H1 (cell line): ENCODE measurements at regions not wholly inside any gene's neighbourhood (a gene's known extent, or its start where the extent isn't known, plus 50 kb on each side); places are given as distances from the start of the nearest gene placed in this dataset.
A peak's percentile ranks its signal among the peaks of the same experiment; 100 is the strongest.

Experiments
- CTCF ChIA-PET: fragments of 300-600 bp; sonication (Branson Sonifier 250); formaldehyde crosslinking; loops from one replicate; lab custom pipeline; 2021; ENCODE audit not compliant: partially characterized antibody; lab: Charles Lee
- POLR2A ChIA-PET: fragments of 300-600 bp; sonication (Branson Sonifier 250); formaldehyde crosslinking; loops from one replicate; lab custom pipeline; 2021; ENCODE audit warnings: inconsistent platforms; ENCODE audit not compliant: partially characterized antibody; lab: Charles Lee
- DNase-seq, 2 experiments: peaks; one replicate each; pipeline versions ENCODE4 v3.0.0 to v3.0.0-alpha.2; 2010 to 2022; ENCODE audit warnings: low spot score in 2 of 2, low read depth in 1 of 2, mixed read lengths in 1 of 2
- FAIRE-seq: peaks from 2 replicates; lab custom pipeline; 2011; peaks lifted over from hg19 to GRCh38; lab: Jason Lieb, UNC
- H2AFZ ChIP-seq: 2 replicates; pipeline ENCODE4 v1.8.1; 2012; ENCODE audit warnings: low read length, inconsistent platforms
- H2AK5ac ChIP-seq: 2 replicates; pipeline ENCODE4 v1.6.1; 2013; ENCODE audit warnings: low read depth, low read length
- H2BK120ac ChIP-seq: replicated peaks from 2 replicates; pipeline ENCODE3; 2013; ENCODE audit warnings: low read depth, low read length, inconsistent platforms
- H2BK12ac ChIP-seq: 2 replicates; pipeline ENCODE4 v1.6.1; 2013; ENCODE audit warnings: low read depth, low read length
- H2BK15ac ChIP-seq: 2 replicates; pipeline ENCODE4 v1.6.1; 2013; ENCODE audit warnings: low read length
- H2BK20ac ChIP-seq: 2 replicates; pipeline ENCODE4 v1.6.1; 2013; ENCODE audit warnings: low read length
- H2BK5ac ChIP-seq: 2 replicates; pipeline ENCODE4 v1.6.1; 2013; ENCODE audit warnings: low read depth, low read length
- H3K14ac ChIP-seq: 2 replicates; pipeline ENCODE4 v1.6.1; 2013; ENCODE audit warnings: inconsistent platforms; ENCODE audit not compliant: insufficient read length
- H3K18ac ChIP-seq: 2 replicates; pipeline ENCODE4 v1.6.1; 2013; ENCODE audit warnings: low read length; ENCODE audit errors: extremely low read depth
- H3K23ac ChIP-seq: 2 replicates; pipeline ENCODE4 v1.6.1; 2013; ENCODE audit warnings: inconsistent platforms; ENCODE audit not compliant: insufficient read length
- H3K23me2 ChIP-seq: 2 replicates; pipeline ENCODE4 v1.6.1; 2013; ENCODE audit warnings: low read depth, low read length
- H3K27ac ChIP-seq: 2 replicates; pipeline ENCODE4 v1.6.1; 2011; ENCODE audit warnings: low read depth, low read length, inconsistent platforms
- H3K27me3 ChIP-seq, 4 experiments: replicated peaks in 1 of 4; 1 replicate in 1 of 4; 2 replicates in 3 of 4; pipeline versions ENCODE4 v1.6.1 to v1.8.1; 2011 to 2013; ENCODE audit warnings: low read length in 3 of 4, mild to moderate bottlenecking in 3 of 4, inconsistent platforms in 2 of 4, mixed read lengths in 2 of 4, moderate library complexity in 1 of 4; ENCODE audit not compliant: control insufficient read depth in 3 of 4, insufficient read depth in 3 of 4; ENCODE audit errors: extremely low read depth in 1 of 4
- H3K36me3 ChIP-seq, 4 experiments: 2 replicates each; pipeline versions ENCODE4 v1.6.1 to v1.8.1; 2011 to 2013; ENCODE audit warnings: mild to moderate bottlenecking in 4 of 4, low read length in 3 of 4, moderate library complexity in 2 of 4, control low read depth in 1 of 4, inconsistent platforms in 1 of 4; ENCODE audit not compliant: insufficient read depth in 4 of 4, control insufficient read depth in 2 of 4
- H3K4ac ChIP-seq: replicated peaks from 2 replicates; pipeline ENCODE3; 2013; ENCODE audit warnings: low read length, low read depth, mixed read lengths, inconsistent platforms; ENCODE audit not compliant: insufficient read length
- H3K4me1 ChIP-seq, 4 experiments: replicated peaks in 1 of 4; 1 replicate in 1 of 4; 2 replicates in 3 of 4; pipeline versions ENCODE4 v1.6.1 to v1.8.1; 2011 to 2013; ENCODE audit warnings: low read length in 3 of 4, inconsistent platforms in 2 of 4, mixed read lengths in 1 of 4; ENCODE audit not compliant: insufficient read depth in 4 of 4, control insufficient read depth in 3 of 4
- H3K4me2 ChIP-seq, 2 experiments: 2 replicates each; pipeline versions ENCODE4 v1.6.1 to v1.8.1; 2011 to 2013; ENCODE audit warnings: low read depth in 2 of 2, low read length in 2 of 2, control low read depth in 1 of 2, inconsistent platforms in 1 of 2, mild to moderate bottlenecking in 1 of 2; ENCODE audit not compliant: insufficient read depth in 1 of 2
- H3K4me3 ChIP-seq, 4 experiments: fragments of 200-600, 300-600 bp in 1 of 4; sonication (generic), shearing (Covaris generic), sonication (Bioruptor Twin) in 1 of 4; 2 replicates each; pipeline versions ENCODE4 v1.5.1 to v1.8.1; 2011 to 2016; ENCODE audit warnings: low read length in 4 of 4, low read depth in 3 of 4, control low read depth in 2 of 4, inconsistent platforms in 2 of 4, mild to moderate bottlenecking in 2 of 4, mixed read lengths in 1 of 4, moderate library complexity in 1 of 4; ENCODE audit not compliant: insufficient read depth in 2 of 4; ENCODE audit errors: extremely low read depth in 1 of 4
- H3K56ac ChIP-seq: replicated peaks from 2 replicates; pipeline ENCODE3; 2013; ENCODE audit warnings: low read depth, mild to moderate bottlenecking, mixed read lengths, low read length, inconsistent platforms; ENCODE audit not compliant: insufficient read length
- H3K79me1 ChIP-seq: 2 replicates; pipeline ENCODE4 v1.6.1; 2013; ENCODE audit warnings: low read depth, low read length, control low read depth
- H3K79me2 ChIP-seq, 2 experiments: 2 replicates each; pipeline versions ENCODE4 v1.6.1 to v1.8.1; 2012 to 2013; ENCODE audit warnings: low read length in 2 of 2, mild to moderate bottlenecking in 2 of 2, inconsistent platforms in 1 of 2; ENCODE audit not compliant: insufficient read depth in 2 of 2, control insufficient read depth in 1 of 2
- H3K9ac ChIP-seq, 4 experiments: replicated peaks in 1 of 4; 1 replicate in 1 of 4; 2 replicates in 3 of 4; pipeline versions ENCODE4 v1.6.1 to v1.8.1; 2011 to 2013; ENCODE audit warnings: low read depth in 3 of 4, low read length in 3 of 4, control low read depth in 2 of 4, mild to moderate bottlenecking in 2 of 4, moderate library complexity in 2 of 4, inconsistent platforms in 1 of 4; ENCODE audit errors: extremely low read depth in 1 of 4
- H3K9me3 ChIP-seq, 2 experiments: 2 replicates each; pipeline versions ENCODE4 v1.6.1 to v1.8.1; 2012 to 2013; ENCODE audit warnings: mild to moderate bottlenecking in 2 of 2, moderate library complexity in 2 of 2, control low read depth in 1 of 2, inconsistent platforms in 1 of 2, low read depth in 1 of 2, low read length in 1 of 2, mixed read lengths in 1 of 2; ENCODE audit not compliant: insufficient read depth in 2 of 2
- H4K20me1 ChIP-seq, 2 experiments: replicated peaks in 1 of 2; 2 replicates each; pipeline versions ENCODE3 to v1.8.1; 2011 to 2013; ENCODE audit warnings: inconsistent platforms in 2 of 2, low read length in 2 of 2, mild to moderate bottlenecking in 1 of 2; ENCODE audit not compliant: insufficient read depth in 2 of 2, control insufficient read depth in 1 of 2
- H4K5ac ChIP-seq: 2 replicates; pipeline ENCODE4 v1.6.1; 2013; ENCODE audit warnings: low read length, low read depth, mixed read lengths, inconsistent platforms; ENCODE audit not compliant: insufficient read length
- H4K8ac ChIP-seq: 2 replicates; pipeline ENCODE4 v1.8.0; 2013; ENCODE audit warnings: mild to moderate bottlenecking, moderate library complexity, low read length, inconsistent platforms; ENCODE audit not compliant: insufficient read depth; ENCODE audit errors: extremely low read depth
- H4K91ac ChIP-seq: replicated peaks from 2 replicates; pipeline ENCODE3; 2013; ENCODE audit warnings: low read length, mixed read lengths, inconsistent platforms; ENCODE audit not compliant: insufficient read length
- WGBS, 2 experiments: shearing (Covaris generic) in 1 of 2; methylation state at CpG; one replicate each; pipeline versions ENCODE4 v1.1.6 to v1.1.7; 2013 to 2015; ENCODE audit warnings: low lambda C conversion rate in 2 of 2, mixed read lengths in 2 of 2, inconsistent platforms in 1 of 2, low coverage in 1 of 2, missing lambda C conversion rate in 1 of 2; ENCODE audit not compliant: insufficient replicate concordance in 2 of 2, insufficient coverage in 1 of 2, insufficient read length in 1 of 2; ENCODE audit errors: extremely low coverage in 1 of 2, missing lambda C conversion rate in 1 of 2; 5-methylcytosine and 5-hydroxymethylcytosine counted together
- TF ChIP-seq, protein P1 (sequence below): fragments of 300-600 bp; sonication (generic); IDR thresholded peaks from 2 replicates; pipeline ENCODE4 v1.7.1; 2012; ENCODE audit warnings: low read length, moderate library complexity, mild to moderate bottlenecking, inconsistent platforms; ENCODE audit not compliant: insufficient replicate concordance

GRCh38 chr14:40416565-40416964 lies 984.3 kb upstream of the FBXO33 start:
- no peak overlapping the region for H4K8ac ChIP-seq
- CTCF ChIA-PET: interaction anchor here (0.6 to 2.7 kb wide), 12 partner anchors 10 to 712 kb away, joined by 3 to 29 read pairs (median 4); no protein-coding TSS in a partner anchor
- TF ChIP-seq, protein P1, sequence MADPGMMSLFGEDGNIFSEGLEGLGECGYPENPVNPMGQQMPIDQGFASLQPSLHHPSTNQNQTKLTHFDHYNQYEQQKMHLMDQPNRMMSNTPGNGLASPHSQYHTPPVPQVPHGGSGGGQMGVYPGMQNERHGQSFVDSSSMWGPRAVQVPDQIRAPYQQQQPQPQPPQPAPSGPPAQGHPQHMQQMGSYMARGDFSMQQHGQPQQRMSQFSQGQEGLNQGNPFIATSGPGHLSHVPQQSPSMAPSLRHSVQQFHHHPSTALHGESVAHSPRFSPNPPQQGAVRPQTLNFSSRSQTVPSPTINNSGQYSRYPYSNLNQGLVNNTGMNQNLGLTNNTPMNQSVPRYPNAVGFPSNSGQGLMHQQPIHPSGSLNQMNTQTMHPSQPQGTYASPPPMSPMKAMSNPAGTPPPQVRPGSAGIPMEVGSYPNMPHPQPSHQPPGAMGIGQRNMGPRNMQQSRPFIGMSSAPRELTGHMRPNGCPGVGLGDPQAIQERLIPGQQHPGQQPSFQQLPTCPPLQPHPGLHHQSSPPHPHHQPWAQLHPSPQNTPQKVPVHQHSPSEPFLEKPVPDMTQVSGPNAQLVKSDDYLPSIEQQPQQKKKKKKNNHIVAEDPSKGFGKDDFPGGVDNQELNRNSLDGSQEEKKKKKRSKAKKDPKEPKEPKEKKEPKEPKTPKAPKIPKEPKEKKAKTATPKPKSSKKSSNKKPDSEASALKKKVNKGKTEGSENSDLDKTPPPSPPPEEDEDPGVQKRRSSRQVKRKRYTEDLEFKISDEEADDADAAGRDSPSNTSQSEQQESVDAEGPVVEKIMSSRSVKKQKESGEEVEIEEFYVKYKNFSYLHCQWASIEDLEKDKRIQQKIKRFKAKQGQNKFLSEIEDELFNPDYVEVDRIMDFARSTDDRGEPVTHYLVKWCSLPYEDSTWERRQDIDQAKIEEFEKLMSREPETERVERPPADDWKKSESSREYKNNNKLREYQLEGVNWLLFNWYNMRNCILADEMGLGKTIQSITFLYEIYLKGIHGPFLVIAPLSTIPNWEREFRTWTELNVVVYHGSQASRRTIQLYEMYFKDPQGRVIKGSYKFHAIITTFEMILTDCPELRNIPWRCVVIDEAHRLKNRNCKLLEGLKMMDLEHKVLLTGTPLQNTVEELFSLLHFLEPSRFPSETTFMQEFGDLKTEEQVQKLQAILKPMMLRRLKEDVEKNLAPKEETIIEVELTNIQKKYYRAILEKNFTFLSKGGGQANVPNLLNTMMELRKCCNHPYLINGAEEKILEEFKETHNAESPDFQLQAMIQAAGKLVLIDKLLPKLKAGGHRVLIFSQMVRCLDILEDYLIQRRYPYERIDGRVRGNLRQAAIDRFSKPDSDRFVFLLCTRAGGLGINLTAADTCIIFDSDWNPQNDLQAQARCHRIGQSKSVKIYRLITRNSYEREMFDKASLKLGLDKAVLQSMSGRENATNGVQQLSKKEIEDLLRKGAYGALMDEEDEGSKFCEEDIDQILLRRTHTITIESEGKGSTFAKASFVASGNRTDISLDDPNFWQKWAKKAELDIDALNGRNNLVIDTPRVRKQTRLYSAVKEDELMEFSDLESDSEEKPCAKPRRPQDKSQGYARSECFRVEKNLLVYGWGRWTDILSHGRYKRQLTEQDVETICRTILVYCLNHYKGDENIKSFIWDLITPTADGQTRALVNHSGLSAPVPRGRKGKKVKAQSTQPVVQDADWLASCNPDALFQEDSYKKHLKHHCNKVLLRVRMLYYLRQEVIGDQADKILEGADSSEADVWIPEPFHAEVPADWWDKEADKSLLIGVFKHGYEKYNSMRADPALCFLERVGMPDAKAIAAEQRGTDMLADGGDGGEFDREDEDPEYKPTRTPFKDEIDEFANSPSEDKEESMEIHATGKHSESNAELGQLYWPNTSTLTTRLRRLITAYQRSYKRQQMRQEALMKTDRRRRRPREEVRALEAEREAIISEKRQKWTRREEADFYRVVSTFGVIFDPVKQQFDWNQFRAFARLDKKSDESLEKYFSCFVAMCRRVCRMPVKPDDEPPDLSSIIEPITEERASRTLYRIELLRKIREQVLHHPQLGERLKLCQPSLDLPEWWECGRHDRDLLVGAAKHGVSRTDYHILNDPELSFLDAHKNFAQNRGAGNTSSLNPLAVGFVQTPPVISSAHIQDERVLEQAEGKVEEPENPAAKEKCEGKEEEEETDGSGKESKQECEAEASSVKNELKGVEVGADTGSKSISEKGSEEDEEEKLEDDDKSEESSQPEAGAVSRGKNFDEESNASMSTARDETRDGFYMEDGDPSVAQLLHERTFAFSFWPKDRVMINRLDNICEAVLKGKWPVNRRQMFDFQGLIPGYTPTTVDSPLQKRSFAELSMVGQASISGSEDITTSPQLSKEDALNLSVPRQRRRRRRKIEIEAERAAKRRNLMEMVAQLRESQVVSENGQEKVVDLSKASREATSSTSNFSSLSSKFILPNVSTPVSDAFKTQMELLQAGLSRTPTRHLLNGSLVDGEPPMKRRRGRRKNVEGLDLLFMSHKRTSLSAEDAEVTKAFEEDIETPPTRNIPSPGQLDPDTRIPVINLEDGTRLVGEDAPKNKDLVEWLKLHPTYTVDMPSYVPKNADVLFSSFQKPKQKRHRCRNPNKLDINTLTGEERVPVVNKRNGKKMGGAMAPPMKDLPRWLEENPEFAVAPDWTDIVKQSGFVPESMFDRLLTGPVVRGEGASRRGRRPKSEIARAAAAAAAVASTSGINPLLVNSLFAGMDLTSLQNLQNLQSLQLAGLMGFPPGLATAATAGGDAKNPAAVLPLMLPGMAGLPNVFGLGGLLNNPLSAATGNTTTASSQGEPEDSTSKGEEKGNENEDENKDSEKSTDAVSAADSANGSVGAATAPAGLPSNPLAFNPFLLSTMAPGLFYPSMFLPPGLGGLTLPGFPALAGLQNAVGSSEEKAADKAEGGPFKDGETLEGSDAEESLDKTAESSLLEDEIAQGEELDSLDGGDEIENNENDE: no peak

More at GRCh38 chr14:40416565-40416964, 984.3 kb upstream of the FBXO33 start:
- no peak overlapping the region for H2BK120ac ChIP-seq
- no peak overlapping the region for H3K4ac ChIP-seq
- no peak overlapping the region for H3K23ac ChIP-seq
- no peak overlapping the region for H2BK20ac ChIP-seq
- POLR2A ChIA-PET: no interaction called here
- no peaks in the 10 kb centered on the region for H3K36me3 ChIP-seq
- H3K9ac ChIP-seq: no peak overlapping the region
- no peak overlapping the region for H2BK15ac ChIP-seq
- no peak overlapping the region for H4K5ac ChIP-seq
- no peak overlapping the region for H3K4me3 ChIP-seq
- 89% methylated on average over 2 of the region's 2 CpGs; no CpG with 5 or more reads in 1 of the 2 experiments for WGBS, 2 experiments
- H3K18ac ChIP-seq: no peak overlapping the region
- no peak overlapping the region for H3K27ac ChIP-seq
- H2AK5ac ChIP-seq: no peak overlapping the region
- H3K9me3 ChIP-seq: no peaks in the 10 kb centered on the region
- H2BK12ac ChIP-seq: no peak overlapping the region
- H3K4me2 ChIP-seq: no peak overlapping the region
- H3K4me1 ChIP-seq: no peaks in the 10 kb centered on the region
- H3K56ac ChIP-seq: no peak overlapping the region
- no peaks in the 10 kb centered on the region for H3K27me3 ChIP-seq
- no peak overlapping the region for H4K91ac ChIP-seq
- H2BK5ac ChIP-seq: no peak overlapping the region
- no peak for FAIRE-seq
- no peaks in the 10 kb centered on the region for H3K79me2 ChIP-seq
- peak overlapping the region; percentile 16; the same call in 1 of the 2 replicates for H2AFZ ChIP-seq
- H3K14ac ChIP-seq: no peak overlapping the region
- no peaks in the 10 kb centered on the region for H3K79me1 ChIP-seq
- no peaks in the 10 kb centered on the region for H4K20me1 ChIP-seq
- no peak for DNase-seq
- H3K23me2 ChIP-seq: no peaks in the 10 kb centered on the region
